ENCODE measurements at regions not wholly inside any gene's neighbourhood (a gene's known extent, or its start where the extent isn't known, plus 50 kb on each side); places are given as distances from the start of the nearest gene placed in this dataset.

GRCh38 chr12:24586293-24586692, 362.6 kb downstream of the BCAT1 start:
- no peak for TF ChIP-seq CTCF (IDR thresholded peaks at IDR 0.05)
- no peak overlapping the region for H3K4me3 Mint-ChIP-seq
- no peak for ATAC-seq
- no peaks in the 10 kb centered on the region for H3K27me3 Mint-ChIP-seq
- H3K4me1 Mint-ChIP-seq (ENCODE audit: low read depth) = no peaks in the 10 kb centered on the region
- H3K36me3 Mint-ChIP-seq (ENCODE audit: low read depth) = no peaks in the 10 kb centered on the region
- intact Hi-C loops (cut with micrococcal nuclease) = no loop called here
- CTCF ChIA-PET = no interaction called here
- DNase-seq = no peak
- POLR2A ChIA-PET = no interaction called here
- H3K27ac Mint-ChIP-seq = no peak overlapping the region
- H3K9me3 Mint-ChIP-seq = no peaks in the 10 kb centered on the region

- ChIA-PET CTCF (no interaction called here), POLR2A (no interaction called here)
- no peaks in the 10 kb centered on the region for H3K27me3 Mint-ChIP-seq
- DNase-seq = no peak
- H3K36me3 Mint-ChIP-seq (ENCODE audit: low read depth) = no peaks in the 10 kb centered on the region
- TF ChIP-seq CTCF (IDR thresholded peaks at IDR 0.05) = no peak
- H3K27ac Mint-ChIP-seq = no peak overlapping the region
- intact Hi-C loops (cut with micrococcal nuclease) = no loop called here
- no peaks in the 10 kb centered on the region for H3K4me1 Mint-ChIP-seq (ENCODE audit: low read depth)
- no peak for ATAC-seq
- no peaks in the 10 kb centered on the region for H3K9me3 Mint-ChIP-seq
- H3K4me3 Mint-ChIP-seq = no peak overlapping the region
These were observed 364.7 kb downstream of the BCAT1 start for GRCh38 chr12:24584032-24584675.

- Mint-ChIP-seq H3K4me3 (no peak overlapping the region), H3K27ac (no peak overlapping the region), H3K36me3 (ENCODE audit: low read depth) (no peaks in the 10 kb centered on the region), H3K27me3 (no peaks in the 10 kb centered on the region), H3K9me3 (no peaks in the 10 kb centered on the region), H3K4me1 (ENCODE audit: low read depth) (no peaks in the 10 kb centered on the region)
- CTCF ChIA-PET = no interaction called here
- DNase-seq (no peak), ATAC-seq (no peak)
- POLR2A ChIA-PET = no interaction called here
- no peak for TF ChIP-seq CTCF (IDR thresholded peaks at IDR 0.05)
- intact Hi-C loops (cut with micrococcal nuclease) = no loop called here
These were observed 365.8 kb downstream of the BCAT1 start for GRCh38 chr12:24582954-24583601.

GRCh38 chr12:24574538-24574937, 374.4 kb downstream of the BCAT1 start:
- ATAC-seq (no peak), DNase-seq (no peak)
- POLR2A ChIA-PET = no interaction called here
- H3K4me1 Mint-ChIP-seq (ENCODE audit: low read depth) = no peaks in the 10 kb centered on the region
- intact Hi-C loops (cut with micrococcal nuclease) = no loop called here
- H3K27ac Mint-ChIP-seq = no peak overlapping the region
- TF ChIP-seq CTCF (IDR thresholded peaks at IDR 0.05) = no peak
- CTCF ChIA-PET = no interaction called here
- H3K27me3 Mint-ChIP-seq = peaks cover 6% of the 10 kb centered on the region
- H3K4me3 Mint-ChIP-seq = no peak overlapping the region
- H3K36me3 Mint-ChIP-seq (ENCODE audit: low read depth) = no peaks in the 10 kb centered on the region
- H3K9me3 Mint-ChIP-seq = no peaks in the 10 kb centered on the region

- Mint-ChIP-seq H3K36me3 (ENCODE audit: low read depth) (no peaks in the 10 kb centered on the region), H3K4me1 (ENCODE audit: low read depth) (no peaks in the 10 kb centered on the region), H3K4me3 (no peak overlapping the region), H3K27ac (no peak overlapping the region), H3K9me3 (no peaks in the 10 kb centered on the region), H3K27me3 (peaks cover 6% of the 10 kb centered on the region)
- TF ChIP-seq CTCF (IDR thresholded peaks at IDR 0.05) = no peak
- POLR2A ChIA-PET = no interaction called here
- ATAC-seq (no peak), DNase-seq (no peak)
- CTCF ChIA-PET = no interaction called here
- intact Hi-C loops (cut with micrococcal nuclease) = no loop called here
These were observed 375.3 kb downstream of the BCAT1 start for GRCh38 chr12:24573621-24574020.
